ENCODE measurements at regions not wholly inside any gene's neighbourhood (a gene's known extent, or its start where the extent isn't known, plus 50 kb on each side); places are given as distances from the start of the nearest gene placed in this dataset.

GRCh38 chr13:65085977-65086376, 2144.2 kb downstream of the PCDH9 start:
- no peak overlapping the region for H3K27ac Mint-ChIP-seq (ENCODE audit: unreplicated experiment)
- no peaks in the 10 kb centered on the region for H3K4me1 Mint-ChIP-seq (ENCODE audit: unreplicated experiment)
- TF ChIP-seq, protein P1, sequence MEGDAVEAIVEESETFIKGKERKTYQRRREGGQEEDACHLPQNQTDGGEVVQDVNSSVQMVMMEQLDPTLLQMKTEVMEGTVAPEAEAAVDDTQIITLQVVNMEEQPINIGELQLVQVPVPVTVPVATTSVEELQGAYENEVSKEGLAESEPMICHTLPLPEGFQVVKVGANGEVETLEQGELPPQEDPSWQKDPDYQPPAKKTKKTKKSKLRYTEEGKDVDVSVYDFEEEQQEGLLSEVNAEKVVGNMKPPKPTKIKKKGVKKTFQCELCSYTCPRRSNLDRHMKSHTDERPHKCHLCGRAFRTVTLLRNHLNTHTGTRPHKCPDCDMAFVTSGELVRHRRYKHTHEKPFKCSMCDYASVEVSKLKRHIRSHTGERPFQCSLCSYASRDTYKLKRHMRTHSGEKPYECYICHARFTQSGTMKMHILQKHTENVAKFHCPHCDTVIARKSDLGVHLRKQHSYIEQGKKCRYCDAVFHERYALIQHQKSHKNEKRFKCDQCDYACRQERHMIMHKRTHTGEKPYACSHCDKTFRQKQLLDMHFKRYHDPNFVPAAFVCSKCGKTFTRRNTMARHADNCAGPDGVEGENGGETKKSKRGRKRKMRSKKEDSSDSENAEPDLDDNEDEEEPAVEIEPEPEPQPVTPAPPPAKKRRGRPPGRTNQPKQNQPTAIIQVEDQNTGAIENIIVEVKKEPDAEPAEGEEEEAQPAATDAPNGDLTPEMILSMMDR (IDR thresholded peaks at IDR 0.05), result no peak
- peaks cover 7% of the 10 kb centered on the region for H3K9me3 Mint-ChIP-seq (ENCODE audit: unreplicated experiment)
- H3K36me3 Mint-ChIP-seq (ENCODE audit: unreplicated experiment), result no peaks in the 10 kb centered on the region
- H3K4me3 Mint-ChIP-seq (ENCODE audit: unreplicated experiment), result no peak overlapping the region
- no peaks in the 10 kb centered on the region for H3K27me3 Mint-ChIP-seq (ENCODE audit: unreplicated experiment)
- DNase-seq (ENCODE audit: extremely low spot score, unreplicated experiment), result no peak

DNA sequence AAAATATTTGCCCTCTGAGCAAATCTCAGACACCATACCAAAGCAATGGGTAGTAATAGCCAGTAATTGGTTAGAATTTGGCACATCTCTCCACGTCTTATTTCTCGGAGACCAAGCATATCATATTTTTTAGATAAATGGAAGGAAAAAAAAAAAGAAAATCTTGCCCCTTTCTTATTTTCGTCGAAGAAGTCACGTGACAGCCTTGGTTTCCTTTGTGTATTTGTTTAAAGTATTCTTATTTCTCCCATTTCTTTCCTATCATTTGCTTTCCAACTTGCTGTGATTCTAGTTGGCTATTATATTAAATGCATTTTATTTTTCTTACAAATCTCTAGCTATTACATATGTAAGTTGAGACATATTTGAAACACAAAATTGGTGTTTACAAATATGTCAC, 2155.9 kb downstream of the PCDH9 start:
- no peak overlapping the region for H3K27ac Mint-ChIP-seq (ENCODE audit: unreplicated experiment)
- no peak overlapping the region for H3K4me3 Mint-ChIP-seq (ENCODE audit: unreplicated experiment)
- no peaks in the 10 kb centered on the region for H3K36me3 Mint-ChIP-seq (ENCODE audit: unreplicated experiment)
- no peaks in the 10 kb centered on the region for H3K4me1 Mint-ChIP-seq (ENCODE audit: unreplicated experiment)
- TF ChIP-seq, protein P1 (IDR thresholded peaks at IDR 0.05), result no peak
- H3K27me3 Mint-ChIP-seq (ENCODE audit: unreplicated experiment), result no peaks in the 10 kb centered on the region
- no peak for DNase-seq (ENCODE audit: extremely low spot score, unreplicated experiment)
- no peaks in the 10 kb centered on the region for H3K9me3 Mint-ChIP-seq (ENCODE audit: unreplicated experiment)

DNA sequence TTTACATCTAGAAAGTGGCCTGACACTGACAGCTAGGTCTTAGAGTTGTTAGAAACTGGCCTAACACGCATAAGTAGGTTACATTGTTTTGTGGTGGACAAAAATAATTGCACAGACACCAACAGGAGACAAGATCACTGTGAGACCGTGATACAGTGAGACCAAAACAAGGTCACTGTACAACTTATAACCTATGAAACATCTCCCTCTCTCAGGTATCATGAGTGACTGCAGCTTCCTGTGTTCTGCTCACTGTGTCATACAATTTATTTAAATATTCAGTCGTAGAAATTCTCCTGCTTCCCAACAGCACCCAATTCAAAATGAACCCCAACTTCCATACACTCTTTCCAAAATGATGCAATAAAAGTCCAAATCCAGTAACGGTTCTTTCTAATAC, 2165.2 kb downstream of the PCDH9 start:
- TF ChIP-seq, protein P1 (IDR thresholded peaks at IDR 0.05), result no peak
- H3K36me3 Mint-ChIP-seq (ENCODE audit: unreplicated experiment), result no peaks in the 10 kb centered on the region
- no peak overlapping the region for H3K27ac Mint-ChIP-seq (ENCODE audit: unreplicated experiment)
- no peaks in the 10 kb centered on the region for H3K4me1 Mint-ChIP-seq (ENCODE audit: unreplicated experiment)
- H3K9me3 Mint-ChIP-seq (ENCODE audit: unreplicated experiment), result no peaks in the 10 kb centered on the region
- no peaks in the 10 kb centered on the region for H3K27me3 Mint-ChIP-seq (ENCODE audit: unreplicated experiment)
- no peak for DNase-seq (ENCODE audit: extremely low spot score, unreplicated experiment)
- no peak overlapping the region for H3K4me3 Mint-ChIP-seq (ENCODE audit: unreplicated experiment)

DNA sequence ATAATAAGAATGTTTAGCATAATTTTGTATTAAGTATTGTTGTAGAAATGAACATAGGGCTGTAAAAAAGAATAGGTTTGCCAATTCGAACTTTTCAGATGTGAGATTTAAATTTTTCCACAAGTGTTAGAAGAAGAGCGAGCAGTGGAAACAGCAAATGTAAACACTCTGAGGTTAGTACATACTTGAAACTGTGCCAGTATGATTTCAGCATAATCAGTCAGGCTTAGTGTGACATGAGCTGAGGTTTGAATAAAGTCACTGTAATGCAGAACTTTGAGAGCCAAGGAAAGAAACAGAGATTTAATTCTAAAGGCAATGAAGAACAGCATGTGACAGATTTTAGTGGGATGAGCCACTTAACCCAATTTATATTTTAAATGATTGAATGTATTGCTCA, 2166.4 kb downstream of the PCDH9 start:
- H3K9me3 Mint-ChIP-seq (ENCODE audit: unreplicated experiment), result no peaks in the 10 kb centered on the region
- no peak overlapping the region for H3K27ac Mint-ChIP-seq (ENCODE audit: unreplicated experiment)
- no peaks in the 10 kb centered on the region for H3K27me3 Mint-ChIP-seq (ENCODE audit: unreplicated experiment)
- no peak overlapping the region for H3K4me3 Mint-ChIP-seq (ENCODE audit: unreplicated experiment)
- TF ChIP-seq, protein P1 (IDR thresholded peaks at IDR 0.05), result no peak
- no peak for DNase-seq (ENCODE audit: extremely low spot score, unreplicated experiment)
- no peaks in the 10 kb centered on the region for H3K4me1 Mint-ChIP-seq (ENCODE audit: unreplicated experiment)
- no peaks in the 10 kb centered on the region for H3K36me3 Mint-ChIP-seq (ENCODE audit: unreplicated experiment)

DNA sequence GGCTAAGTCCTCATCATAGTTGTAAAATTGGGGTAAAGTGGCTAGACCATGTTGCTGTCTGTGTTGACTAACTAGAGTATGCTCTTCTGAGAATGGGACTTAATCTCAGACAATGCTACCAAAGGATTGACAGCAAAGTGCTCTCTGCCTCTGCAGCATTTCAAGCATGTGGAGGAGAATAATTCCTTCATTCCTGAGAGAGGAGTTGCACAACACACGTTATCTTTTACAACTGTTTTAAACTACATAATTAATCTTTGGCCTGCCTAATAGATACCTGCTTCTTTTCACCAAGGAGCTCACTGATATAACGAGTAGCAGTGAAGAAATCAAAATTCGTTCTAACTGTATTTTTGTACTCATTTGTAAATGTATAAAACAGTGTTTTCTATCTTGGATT, 2172.2 kb downstream of the PCDH9 start:
- Mint-ChIP-seq H3K27ac (ENCODE audit: unreplicated experiment) (no peak overlapping the region), H3K9me3 (ENCODE audit: unreplicated experiment) (peaks cover 17% of the 10 kb centered on the region), H3K36me3 (ENCODE audit: unreplicated experiment) (no peaks in the 10 kb centered on the region), H3K4me1 (ENCODE audit: unreplicated experiment) (no peaks in the 10 kb centered on the region), H3K4me3 (ENCODE audit: unreplicated experiment) (no peak overlapping the region), H3K27me3 (ENCODE audit: unreplicated experiment) (no peaks in the 10 kb centered on the region)
- DNase-seq (ENCODE audit: extremely low spot score, unreplicated experiment), result no peak
- TF ChIP-seq, protein P1 (IDR thresholded peaks at IDR 0.05), result no peak
